ENCODE measurements at regions not wholly inside any gene's neighbourhood (a gene's known extent, or its start where the extent isn't known, plus 50 kb on each side); places are given as distances from the start of the nearest gene placed in this dataset.

DNA sequence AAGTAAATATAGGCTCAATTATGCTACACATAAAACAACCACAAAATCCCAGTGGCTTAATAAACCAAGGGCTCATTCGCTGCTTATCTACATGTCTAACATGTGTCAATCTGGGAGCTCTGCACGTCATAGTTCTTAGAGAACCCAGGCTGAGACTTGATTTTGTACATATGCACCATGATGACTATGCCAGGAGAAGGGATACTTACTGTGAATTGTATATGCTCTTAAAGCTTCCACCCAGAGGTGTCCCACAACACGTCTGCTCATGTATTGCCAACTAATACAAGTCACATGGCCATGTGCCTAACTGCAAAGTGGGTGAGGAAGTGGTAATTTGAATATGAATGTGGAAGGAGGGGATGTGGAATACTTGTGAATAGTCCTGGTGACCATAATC, 262.1 kb downstream of the CPS1 start:
- TF ChIP-seq GATA3 (IDR thresholded peaks at IDR 0.05; ENCODE audit: low read depth, low read length) (no peak), GATA2 (IDR thresholded peaks at IDR 0.05; ENCODE audit: low read depth, low read length) (no peak)

DNA sequence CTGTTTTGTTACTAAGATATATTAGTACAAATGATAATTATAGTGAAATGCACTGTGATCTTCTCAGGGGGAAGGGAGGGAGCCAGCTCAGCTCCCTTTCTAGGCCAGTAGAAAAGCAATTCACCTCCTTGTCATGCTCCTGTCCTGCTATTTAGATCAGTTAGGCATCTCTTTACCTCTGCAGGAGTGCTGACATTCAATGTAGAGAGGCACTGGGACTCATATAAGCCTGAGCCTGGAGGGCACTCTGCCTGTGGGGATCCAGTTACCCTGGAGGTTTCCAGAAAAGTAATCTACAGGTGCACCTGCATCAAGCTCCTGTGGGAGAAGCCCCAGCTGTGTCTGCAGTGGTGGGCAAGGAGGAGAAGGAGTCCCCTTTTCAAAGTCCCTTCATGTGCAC, 277.0 kb downstream of the CPS1 start:
- TF ChIP-seq GATA2 (IDR thresholded peaks at IDR 0.05; ENCODE audit: low read depth, low read length), result no peak
- no peak for TF ChIP-seq GATA3 (IDR thresholded peaks at IDR 0.05; ENCODE audit: low read depth, low read length)

DNA sequence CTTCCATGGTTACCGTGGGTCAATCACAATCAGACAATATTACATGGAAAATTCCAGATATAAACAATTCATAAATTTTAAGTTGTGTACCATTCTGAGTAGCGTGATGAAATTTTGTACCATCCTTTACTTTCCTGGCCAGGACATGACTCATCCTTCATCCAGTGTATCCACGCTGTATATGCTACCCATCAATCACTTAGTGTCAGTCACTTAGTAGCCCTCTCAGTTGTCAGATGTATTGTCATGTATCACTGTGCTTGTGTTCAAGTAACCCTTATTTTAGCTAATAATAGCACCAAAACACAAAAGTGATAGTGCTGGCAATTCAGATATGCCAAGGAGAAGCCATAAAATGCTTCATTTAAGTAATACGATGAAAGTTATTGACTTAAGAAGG, 282.6 kb downstream of the CPS1 start:
- TF ChIP-seq GATA3 (IDR thresholded peaks at IDR 0.05; ENCODE audit: low read depth, low read length), result no peak
- no peak for TF ChIP-seq GATA2 (IDR thresholded peaks at IDR 0.05; ENCODE audit: low read depth, low read length)

DNA sequence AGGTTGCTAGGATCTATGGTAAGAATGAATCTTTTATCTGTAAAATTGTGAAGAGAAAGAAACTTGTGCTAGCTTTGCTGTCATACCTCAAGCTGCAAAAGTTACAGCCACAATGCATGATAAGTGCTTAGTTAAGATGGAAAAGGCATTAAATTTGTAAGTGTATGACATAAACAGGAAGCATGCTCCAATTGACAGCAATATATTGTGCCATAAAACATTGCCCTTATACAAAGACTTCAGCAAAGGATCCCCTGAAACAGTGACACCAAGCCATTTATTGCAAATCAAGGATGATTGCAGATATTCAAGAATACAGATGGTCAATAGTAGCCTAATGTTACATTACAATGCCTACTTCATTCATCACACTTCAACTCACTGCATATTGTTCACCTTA, 283.1 kb downstream of the CPS1 start:
- TF ChIP-seq GATA3 (IDR thresholded peaks at IDR 0.05; ENCODE audit: low read depth, low read length) (no peak), GATA2 (IDR thresholded peaks at IDR 0.05; ENCODE audit: low read depth, low read length) (no peak)

DNA sequence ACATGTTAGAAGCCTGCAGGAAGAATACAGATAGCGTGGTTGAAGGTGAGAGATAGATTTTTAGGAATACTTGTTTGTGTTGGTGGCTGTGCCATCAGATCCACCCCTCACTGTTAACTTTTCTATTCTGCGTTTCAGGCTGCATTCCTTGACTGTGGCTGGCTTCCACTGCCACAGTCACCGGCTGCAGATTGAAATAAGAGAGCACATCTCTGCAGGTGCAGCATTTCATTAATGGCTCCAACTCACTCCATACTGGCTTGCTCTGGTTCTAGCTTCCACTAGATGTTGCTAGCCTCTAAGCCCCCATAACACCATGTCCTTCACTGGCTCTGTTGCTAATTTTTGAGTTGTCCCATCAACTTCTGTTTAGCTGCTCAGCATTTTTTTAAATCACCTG, 286.5 kb downstream of the CPS1 start:
- TF ChIP-seq GATA3 (IDR thresholded peaks at IDR 0.05; ENCODE audit: low read depth, low read length) (no peak), GATA2 (IDR thresholded peaks at IDR 0.05; ENCODE audit: low read depth, low read length) (no peak)

DNA sequence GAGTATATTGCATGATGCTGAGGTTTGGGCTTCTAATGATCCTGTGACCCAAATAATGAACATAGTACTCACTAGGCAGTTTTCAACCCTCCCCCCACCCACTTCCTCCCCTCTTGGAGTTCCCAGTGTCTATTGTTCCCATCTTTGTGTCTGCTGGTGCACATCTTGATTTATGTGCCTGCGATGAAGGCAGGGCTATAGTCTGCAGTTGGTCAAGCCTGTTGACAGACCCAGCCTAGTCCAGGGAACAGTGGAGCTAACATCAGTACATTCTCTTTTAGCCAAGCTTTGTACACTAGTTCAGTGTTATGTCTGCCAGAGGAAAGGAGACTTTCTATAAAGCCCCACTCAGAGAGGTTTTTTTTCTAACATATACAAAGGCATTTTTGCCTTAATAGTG, 287.6 kb downstream of the CPS1 start:
- no peak for TF ChIP-seq GATA2 (IDR thresholded peaks at IDR 0.05; ENCODE audit: low read depth, low read length)
- TF ChIP-seq GATA3 (IDR thresholded peaks at IDR 0.05; ENCODE audit: low read depth, low read length), result no peak

DNA sequence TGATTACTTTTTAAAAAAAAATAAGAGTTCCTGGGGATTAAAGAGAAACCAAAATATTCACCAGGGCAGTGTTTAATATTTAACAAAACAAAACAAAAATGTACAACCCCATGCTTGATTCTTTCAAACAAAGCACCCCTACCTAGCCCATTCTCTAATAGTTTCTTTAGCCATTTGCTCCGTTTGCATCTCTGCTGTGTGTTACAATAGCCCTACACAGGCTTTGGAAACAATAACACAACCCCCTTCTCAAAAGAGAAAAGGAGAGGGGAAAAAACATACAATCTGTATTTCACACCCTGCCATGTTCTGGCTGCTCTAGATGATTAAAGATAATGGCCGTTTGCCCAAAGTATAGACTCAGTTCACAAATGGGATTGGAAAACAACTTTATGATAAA, 302.9 kb downstream of the CPS1 start:
- TF ChIP-seq GATA2 (IDR thresholded peaks at IDR 0.05; ENCODE audit: low read depth, low read length) (no peak), GATA3 (IDR thresholded peaks at IDR 0.05; ENCODE audit: low read depth, low read length) (no peak)

DNA sequence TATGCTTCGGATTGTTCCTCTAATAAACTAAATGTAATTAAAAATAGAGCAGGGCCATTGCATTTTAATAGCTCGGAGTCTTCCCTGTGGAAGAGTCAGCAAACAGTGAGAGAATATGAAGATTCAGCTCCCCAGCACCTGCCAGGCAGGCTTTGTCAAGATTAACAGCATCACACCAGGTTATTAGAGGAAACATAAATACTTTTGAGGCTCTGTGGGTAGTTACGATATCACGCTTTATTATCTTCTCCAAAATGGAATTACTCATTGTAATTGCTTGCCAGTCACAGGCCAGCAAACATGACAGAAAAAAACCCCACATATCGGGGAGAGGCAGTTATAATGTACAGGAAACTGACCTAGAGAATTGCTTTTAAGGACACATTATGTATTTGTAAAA, 303.9 kb downstream of the CPS1 start:
- TF ChIP-seq GATA3 (IDR thresholded peaks at IDR 0.05; ENCODE audit: low read depth, low read length) (no peak), GATA2 (IDR thresholded peaks at IDR 0.05; ENCODE audit: low read depth, low read length) (peak; percentile 20; the same call in 1 of the 2 replicates)

DNA sequence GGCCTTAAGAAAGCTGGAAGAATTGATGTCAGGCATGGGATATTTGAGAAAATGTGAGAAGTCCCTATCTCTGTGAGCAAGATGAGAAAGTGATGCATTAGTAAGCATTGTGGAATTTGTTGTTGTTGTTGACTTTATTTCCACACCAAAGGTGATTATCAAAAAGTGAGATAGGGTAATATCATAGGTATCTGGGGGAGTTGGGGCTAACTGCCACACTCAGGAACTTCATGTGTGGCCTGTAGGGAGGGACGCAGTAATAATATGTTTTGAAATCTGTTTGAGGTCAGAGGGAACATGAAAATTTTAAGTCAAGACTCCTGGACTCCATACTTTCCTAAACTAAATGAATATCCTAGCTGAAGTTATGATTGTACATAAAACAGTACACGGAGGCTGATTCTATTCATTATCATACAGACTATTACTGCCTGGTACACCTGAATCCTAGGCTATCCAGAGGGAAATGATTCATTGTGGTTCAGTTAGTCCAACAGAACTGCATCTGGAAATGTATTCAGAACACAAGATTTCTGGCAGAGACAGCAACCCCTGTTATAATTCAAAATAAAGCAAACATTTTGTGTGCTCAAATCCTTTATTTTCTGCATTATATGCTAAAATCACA, 304.8 kb downstream of the CPS1 start:
- no peak for TF ChIP-seq GATA2 (IDR thresholded peaks at IDR 0.05; ENCODE audit: low read depth, low read length)
- TF ChIP-seq GATA3 (IDR thresholded peaks at IDR 0.05; ENCODE audit: low read depth, low read length), result no peak

DNA sequence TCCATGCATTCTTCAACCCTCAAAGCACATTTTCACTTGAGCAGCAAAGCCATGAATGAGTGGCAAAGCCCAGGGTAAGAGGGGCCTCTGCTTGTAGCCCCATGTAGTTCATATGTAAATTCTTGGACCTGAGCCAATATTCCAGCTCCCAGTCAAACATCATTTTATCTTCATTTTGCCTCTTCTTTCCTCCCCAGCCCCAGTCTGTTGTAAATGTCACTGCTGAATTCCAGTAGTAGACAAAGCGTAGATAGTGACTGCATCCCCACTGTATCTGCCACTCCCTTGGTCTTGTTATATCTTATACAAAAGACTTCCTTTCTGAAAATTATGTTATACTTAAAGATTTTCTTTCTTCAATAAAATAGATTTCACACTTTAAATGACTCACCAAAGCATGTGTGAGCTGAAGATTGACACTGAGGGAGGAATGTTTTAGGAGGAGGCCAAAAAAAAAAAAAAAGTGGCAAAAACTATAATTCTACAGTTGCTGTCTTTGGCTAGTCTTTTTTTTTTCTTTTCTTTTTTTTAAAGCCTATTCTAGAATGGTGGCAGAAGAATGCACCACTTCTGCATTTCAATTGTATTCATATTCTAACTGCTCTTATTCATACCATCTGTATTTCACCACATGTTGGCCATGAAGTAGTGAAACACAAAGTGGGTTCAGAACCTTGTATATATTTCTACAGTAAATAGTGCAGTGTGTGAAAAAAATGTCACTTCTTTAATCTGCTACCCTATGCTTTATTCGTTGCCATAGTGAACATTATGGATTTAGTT, 306.1 kb downstream of the CPS1 start:
- TF ChIP-seq GATA3 (IDR thresholded peaks at IDR 0.05; ENCODE audit: low read depth, low read length) (no peak), GATA2 (IDR thresholded peaks at IDR 0.05; ENCODE audit: low read depth, low read length) (no peak)

DNA sequence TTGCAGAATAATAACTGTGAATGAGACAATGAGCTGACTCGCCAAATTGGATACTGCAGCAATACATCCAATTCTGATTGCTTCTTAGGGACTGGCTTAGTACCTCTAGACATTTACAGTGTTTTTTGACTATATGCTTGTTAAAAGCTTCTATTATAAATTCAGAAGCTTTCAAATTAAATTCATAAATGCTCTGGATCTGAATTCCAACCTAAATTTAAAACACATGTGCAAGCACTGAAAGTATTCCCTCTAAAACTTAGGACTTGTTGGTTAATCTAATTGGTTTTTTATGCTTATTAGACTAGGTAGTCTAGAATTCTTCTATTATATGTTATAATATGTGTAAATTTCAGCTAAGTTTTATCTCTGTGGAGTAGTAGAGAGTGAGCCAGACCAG, 306.9 kb downstream of the CPS1 start:
- no peak for TF ChIP-seq GATA2 (IDR thresholded peaks at IDR 0.05; ENCODE audit: low read depth, low read length)
- TF ChIP-seq GATA3 (IDR thresholded peaks at IDR 0.05; ENCODE audit: low read depth, low read length), result no peak

DNA sequence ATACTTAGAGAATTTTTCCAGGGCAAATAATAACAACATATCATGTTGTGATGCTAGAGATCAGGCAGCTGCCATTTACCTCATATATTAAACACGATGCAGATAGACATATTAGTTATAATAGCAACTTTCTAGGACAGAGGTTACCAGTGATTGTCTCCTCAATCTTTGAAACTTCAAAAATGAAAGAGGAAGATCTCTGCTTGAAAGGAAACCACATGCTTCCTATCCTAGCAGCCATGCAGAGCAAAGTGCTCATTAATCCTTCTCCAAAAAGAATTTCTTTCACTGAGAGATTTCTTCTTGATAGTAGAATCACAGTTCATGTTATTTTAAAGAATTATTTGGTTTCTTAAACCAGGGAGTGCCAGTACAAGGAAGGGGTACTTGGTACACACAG, 317.2 kb downstream of the CPS1 start:
- no peak for TF ChIP-seq GATA3 (IDR thresholded peaks at IDR 0.05; ENCODE audit: low read depth, low read length)
- no peak for TF ChIP-seq GATA2 (IDR thresholded peaks at IDR 0.05; ENCODE audit: low read depth, low read length)

DNA sequence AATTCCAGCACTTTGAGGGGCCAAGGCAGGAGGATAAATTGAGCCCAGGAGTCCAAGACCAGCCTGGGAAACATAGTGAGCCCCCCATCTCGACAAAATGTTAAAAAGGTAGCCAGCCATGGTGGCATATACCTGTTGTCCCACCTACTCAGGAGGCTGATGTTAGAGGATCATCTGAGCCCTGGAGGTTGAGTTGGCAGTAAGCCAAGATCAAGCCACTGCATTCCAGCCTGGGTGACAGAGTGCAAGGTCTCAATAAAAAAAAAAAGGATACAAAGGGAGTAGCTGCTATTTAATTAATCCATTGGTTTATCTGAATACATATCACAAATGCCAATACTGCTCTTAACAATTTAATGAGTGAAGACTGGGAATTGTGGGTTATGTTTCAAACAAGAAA, 327.8 kb downstream of the CPS1 start:
- TF ChIP-seq GATA2 (IDR thresholded peaks at IDR 0.05; ENCODE audit: low read depth, low read length), result no peak
- no peak for TF ChIP-seq GATA3 (IDR thresholded peaks at IDR 0.05; ENCODE audit: low read depth, low read length)

DNA sequence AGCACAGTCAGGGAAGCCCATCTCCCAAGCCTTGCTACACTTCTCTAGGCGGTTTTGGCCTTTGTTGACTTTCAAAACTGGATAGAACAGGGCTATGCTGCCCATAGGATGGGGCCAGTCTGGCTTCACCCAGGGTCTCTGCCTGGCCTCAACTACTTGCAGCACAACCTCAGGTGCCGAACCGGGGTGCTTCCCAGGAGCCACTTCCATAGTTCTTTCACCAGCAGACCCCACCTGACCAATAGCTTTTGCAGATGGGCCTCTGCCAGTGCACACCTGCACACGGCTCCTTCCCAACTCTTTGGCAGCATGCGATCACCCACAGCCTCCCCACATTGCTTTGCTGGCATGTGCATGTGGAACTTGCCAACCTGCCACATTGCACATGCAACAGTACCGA, 331.6 kb downstream of the CPS1 start:
- TF ChIP-seq GATA2 (IDR thresholded peaks at IDR 0.05; ENCODE audit: low read depth, low read length) (no peak), GATA3 (IDR thresholded peaks at IDR 0.05; ENCODE audit: low read depth, low read length) (no peak)

DNA sequence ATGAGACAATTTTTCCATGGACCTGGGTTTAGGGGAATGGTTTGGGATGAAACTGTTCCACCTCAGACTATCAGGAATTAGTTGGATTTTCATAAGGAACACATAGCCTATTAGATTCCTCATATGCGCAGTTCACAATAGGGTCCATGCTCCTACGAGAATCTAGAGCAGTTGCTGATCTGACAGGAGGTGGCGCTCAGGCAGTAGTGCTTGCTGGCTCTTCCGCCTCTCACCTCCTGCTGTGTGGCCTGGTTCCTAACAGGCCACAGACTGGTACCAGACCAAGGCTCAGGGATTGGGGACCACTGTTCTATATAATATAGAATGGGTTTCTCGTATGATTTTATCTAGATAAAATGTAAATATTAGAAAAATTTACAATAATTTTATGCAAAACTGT, 338.7 kb downstream of the CPS1 start:
- TF ChIP-seq GATA3 (IDR thresholded peaks at IDR 0.05; ENCODE audit: low read depth, low read length) (no peak), GATA2 (IDR thresholded peaks at IDR 0.05; ENCODE audit: low read depth, low read length) (no peak)
